ENCODE measurements at regions not wholly inside any gene's neighbourhood (a gene's known extent, or its start where the extent isn't known, plus 50 kb on each side); places are given as distances from the start of the nearest gene placed in this dataset.

DNA sequence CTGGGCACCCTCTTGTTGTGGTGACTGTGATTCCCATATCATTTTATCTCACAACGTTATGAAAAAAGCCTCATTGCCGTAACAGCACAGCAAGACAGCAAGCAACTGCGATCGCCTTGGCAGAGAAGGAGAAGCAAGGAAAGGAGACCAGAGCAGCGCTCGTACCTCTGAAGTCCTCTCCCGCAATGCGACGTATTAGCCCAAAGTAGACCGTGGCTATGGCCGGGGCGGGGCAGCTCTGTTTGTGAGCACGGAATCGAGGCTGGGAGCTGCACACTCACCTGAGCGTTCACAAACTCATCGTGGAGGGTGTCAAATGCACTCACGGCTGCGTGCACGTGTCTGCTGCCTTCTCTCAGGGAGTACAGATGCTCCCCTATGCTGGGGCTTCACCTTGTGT is 76.1 kb downstream of the YTHDF1 start:
- TF ChIP-seq, protein P1, sequence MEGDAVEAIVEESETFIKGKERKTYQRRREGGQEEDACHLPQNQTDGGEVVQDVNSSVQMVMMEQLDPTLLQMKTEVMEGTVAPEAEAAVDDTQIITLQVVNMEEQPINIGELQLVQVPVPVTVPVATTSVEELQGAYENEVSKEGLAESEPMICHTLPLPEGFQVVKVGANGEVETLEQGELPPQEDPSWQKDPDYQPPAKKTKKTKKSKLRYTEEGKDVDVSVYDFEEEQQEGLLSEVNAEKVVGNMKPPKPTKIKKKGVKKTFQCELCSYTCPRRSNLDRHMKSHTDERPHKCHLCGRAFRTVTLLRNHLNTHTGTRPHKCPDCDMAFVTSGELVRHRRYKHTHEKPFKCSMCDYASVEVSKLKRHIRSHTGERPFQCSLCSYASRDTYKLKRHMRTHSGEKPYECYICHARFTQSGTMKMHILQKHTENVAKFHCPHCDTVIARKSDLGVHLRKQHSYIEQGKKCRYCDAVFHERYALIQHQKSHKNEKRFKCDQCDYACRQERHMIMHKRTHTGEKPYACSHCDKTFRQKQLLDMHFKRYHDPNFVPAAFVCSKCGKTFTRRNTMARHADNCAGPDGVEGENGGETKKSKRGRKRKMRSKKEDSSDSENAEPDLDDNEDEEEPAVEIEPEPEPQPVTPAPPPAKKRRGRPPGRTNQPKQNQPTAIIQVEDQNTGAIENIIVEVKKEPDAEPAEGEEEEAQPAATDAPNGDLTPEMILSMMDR (conservative IDR thresholded peaks at IDR 0.05; ENCODE audit: low read depth, low read length) = no peak
- TF ChIP-seq EZH2phosphoT487 (IDR thresholded peaks at IDR 0.05; ENCODE audit: borderline replicate concordance, low read length) = no peak

All from PC-3 (cell line).